Skeletal muscle cell (primary cell): ENCODE measurements at regions not wholly inside any gene's neighbourhood (a gene's known extent, or its start where the extent isn't known, plus 50 kb on each side); places are given as distances from the start of the nearest gene placed in this dataset.
A peak's percentile ranks its signal among the peaks of the same experiment; 100 is the strongest.

ENCODE experiments used
- DNase-seq: peaks from one replicate; pipeline ENCODE4 v3.0.0-alpha.2; 2010; ENCODE audit warnings: low read depth
- H3K4me3 ChIP-seq: 2 replicates; pipeline ENCODE4 v1.5.1; 2011; ENCODE audit warnings: low read depth, mild to moderate bottlenecking, control low read depth, low read length, moderate library complexity

GRCh38 chr17:69913216-69913615, 161.8 kb upstream of the KCNJ16 start:
- H3K4me3 ChIP-seq: no peak overlapping the region
- no peak for DNase-seq

GRCh38 chr17:69913616-69914015, 161.4 kb upstream of the KCNJ16 start:
- peak; percentile 12 for DNase-seq
- no peak overlapping the region for H3K4me3 ChIP-seq

GRCh38 chr17:69914520-69914919, 160.5 kb upstream of the KCNJ16 start:
- no peak overlapping the region for H3K4me3 ChIP-seq
- no peak for DNase-seq

- DNase-seq: no peak
- no peak overlapping the region for H3K4me3 ChIP-seq
Observed at GRCh38 chr17:69916761-69917160, 158.3 kb upstream of the KCNJ16 start.

GRCh38 chr17:69918164-69918563, 156.9 kb upstream of the KCNJ16 start:
- no peak overlapping the region for H3K4me3 ChIP-seq
- DNase-seq: no peak

- H3K4me3 ChIP-seq: no peak overlapping the region
- DNase-seq: no peak
Observed at GRCh38 chr17:69919789-69920188, 155.2 kb upstream of the KCNJ16 start.

- no peak for DNase-seq
- no peak overlapping the region for H3K4me3 ChIP-seq
Observed at GRCh38 chr17:69921046-69921445, 154.0 kb upstream of the KCNJ16 start.

- no peak overlapping the region for H3K4me3 ChIP-seq
- DNase-seq: no peak
Observed at GRCh38 chr17:69928611-69929010, 146.4 kb upstream of the KCNJ16 start.

- H3K4me3 ChIP-seq: no peak overlapping the region
- no peak for DNase-seq
Observed at GRCh38 chr17:69936996-69937395, 138.0 kb upstream of the KCNJ16 start.

GRCh38 chr17:69943058-69943457, 132.0 kb upstream of the KCNJ16 start:
- DNase-seq: no peak
- no peak overlapping the region for H3K4me3 ChIP-seq

- DNase-seq: no peak
- H3K4me3 ChIP-seq: no peak overlapping the region
Observed at GRCh38 chr17:69944406-69944805, 130.6 kb upstream of the KCNJ16 start.

- DNase-seq: no peak
- no peak overlapping the region for H3K4me3 ChIP-seq
Observed at GRCh38 chr17:69945698-69946185, 129.3 kb upstream of the KCNJ16 start.

GRCh38 chr17:69947027-69947759, 127.8 kb upstream of the KCNJ16 start:
- no peak for DNase-seq
- no peak overlapping the region for H3K4me3 ChIP-seq

- DNase-seq: no peak
Observed at GRCh38 chr17:69948406-69948805, 126.6 kb upstream of the KCNJ16 start.

GRCh38 chr17:69949496-69949895, 125.5 kb upstream of the KCNJ16 start:
- H3K4me3 ChIP-seq: no peak overlapping the region

More at GRCh38 chr17:69948406-69948805, 126.6 kb upstream of the KCNJ16 start:
- H3K4me3 ChIP-seq: no peak overlapping the region

GRCh38 chr17:69949973-69950695, 124.9 kb upstream of the KCNJ16 start:
- H3K4me3 ChIP-seq: no peak overlapping the region
- no peak for DNase-seq

More at GRCh38 chr17:69949496-69949895, 125.5 kb upstream of the KCNJ16 start:
- no peak for DNase-seq

- no peak overlapping the region for H3K4me3 ChIP-seq
- DNase-seq: no peak
Observed at GRCh38 chr17:69950701-69951418, 124.2 kb upstream of the KCNJ16 start.

GRCh38 chr17:69954241-69954925, 120.6 kb upstream of the KCNJ16 start:
- H3K4me3 ChIP-seq: no peak overlapping the region
- no peak for DNase-seq

GRCh38 chr17:69958063-69958462, 117.0 kb upstream of the KCNJ16 start:
- DNase-seq: no peak

GRCh38 chr17:69959283-69959682, 115.7 kb upstream of the KCNJ16 start:
- H3K4me3 ChIP-seq: no peak overlapping the region
- no peak for DNase-seq

More at GRCh38 chr17:69958063-69958462, 117.0 kb upstream of the KCNJ16 start:
- H3K4me3 ChIP-seq: no peak overlapping the region
